GM23248 (cell line): ENCODE measurements at regions not wholly inside any gene's neighbourhood (a gene's known extent, or its start where the extent isn't known, plus 50 kb on each side); places are given as distances from the start of the nearest gene placed in this dataset.

Experiments
- DNase-seq: peaks from one replicate; pipeline ENCODE4 v3.0.0-alpha.2; 2015
- H2AFZ ChIP-seq: fragments of 200-600 bp; sonication (generic); 2 replicates; pipeline ENCODE4 v1.6.1; 2016; ENCODE audit warnings: antibody characterized with exemption
- H3F3A ChIP-seq: fragments of 200-600 bp; sonication (generic); 2 replicates; pipeline ENCODE4 v1.6.1; 2016; ENCODE audit warnings: mild to moderate bottlenecking, antibody characterized with exemption, mixed run types; ENCODE audit not compliant: insufficient read depth
- H3K27ac ChIP-seq: fragments of 200-600 bp; sonication (generic); 2 replicates; pipeline ENCODE4 v1.5.1; 2016; ENCODE audit warnings: mild to moderate bottlenecking
- H3K27me3 ChIP-seq: fragments of 200-600 bp; sonication (generic); replicated peaks from 2 replicates; pipeline ENCODE4 v1.6.1; 2016; ENCODE audit warnings: mild to moderate bottlenecking; ENCODE audit not compliant: insufficient read depth
- H3K36me3 ChIP-seq: fragments of 200-600 bp; sonication (generic); 2 replicates; pipeline ENCODE4 v1.6.1; 2016; ENCODE audit warnings: low read depth, mild to moderate bottlenecking
- H3K4me1 ChIP-seq: fragments of 200-600 bp; sonication (generic); 2 replicates; pipeline ENCODE4 v1.6.1; 2016; ENCODE audit warnings: mild to moderate bottlenecking; ENCODE audit not compliant: insufficient read depth
- H3K4me2 ChIP-seq: fragments of 200-600 bp; sonication (generic); one replicate; pipeline ENCODE4 v1.6.1; 2016; ENCODE audit warnings: mild to moderate bottlenecking; ENCODE audit not compliant: unreplicated experiment
- H3K4me3 ChIP-seq: fragments of 200-600 bp; sonication (generic); 2 replicates; pipeline ENCODE4 v1.5.1; 2016; ENCODE audit warnings: mild to moderate bottlenecking
- H3K79me2 ChIP-seq: fragments of 200-600 bp; sonication (generic); 2 replicates; pipeline ENCODE4 v1.6.1; 2016; ENCODE audit warnings: mild to moderate bottlenecking; ENCODE audit not compliant: insufficient read depth
- H3K9ac ChIP-seq: fragments of 200-600 bp; sonication (generic); 2 replicates; pipeline ENCODE4 v1.6.1; 2016; ENCODE audit warnings: mild to moderate bottlenecking
- H3K9me2 ChIP-seq: fragments of 200-600 bp; sonication (generic); 2 replicates; pipeline ENCODE4 v1.6.1; 2016; ENCODE audit warnings: mixed run types, mild to moderate bottlenecking, moderate library complexity; ENCODE audit not compliant: insufficient read depth
- H3K9me3 ChIP-seq: fragments of 200-600 bp; sonication (generic); one replicate; pipeline ENCODE4 v1.6.1; 2017; ENCODE audit warnings: low read depth
- H4K20me1 ChIP-seq: fragments of 200-600 bp; sonication (generic); 2 replicates; pipeline ENCODE4 v1.6.0; 2016; ENCODE audit not compliant: insufficient read depth
- EZH2 ChIP-seq: fragments of 200-600 bp; sonication (generic); IDR thresholded peaks from 2 replicates; pipeline ENCODE4 v1.6.1; 2018; ENCODE audit warnings: antibody characterized with exemption, mild to moderate bottlenecking; ENCODE audit not compliant: insufficient read depth, poor library complexity, severe bottlenecking
- EZH2phosphoT487 ChIP-seq: fragments of 200-600 bp; sonication (generic); IDR thresholded peaks from 2 replicates; pipeline ENCODE4 v1.6.1; 2018; ENCODE audit warnings: antibody characterized with exemption, moderate library complexity, mild to moderate bottlenecking, low read depth; ENCODE audit not compliant: insufficient read depth
- WGBS, 2 experiments: methylation state at CpG; one replicate each; pipeline ENCODE4 v1.1.6; 2015 to 2017; ENCODE audit warnings: low lambda C conversion rate in 2 of 2, low coverage in 1 of 2; ENCODE audit errors: missing lambda C conversion rate in 2 of 2; 5-methylcytosine and 5-hydroxymethylcytosine counted together
- in situ Hi-C: fragments of 300-500 bp; cut with MboI; formaldehyde crosslinking; loops from 2 replicates; pipeline ENCODE4 v1.15.0; 2020

DNA sequence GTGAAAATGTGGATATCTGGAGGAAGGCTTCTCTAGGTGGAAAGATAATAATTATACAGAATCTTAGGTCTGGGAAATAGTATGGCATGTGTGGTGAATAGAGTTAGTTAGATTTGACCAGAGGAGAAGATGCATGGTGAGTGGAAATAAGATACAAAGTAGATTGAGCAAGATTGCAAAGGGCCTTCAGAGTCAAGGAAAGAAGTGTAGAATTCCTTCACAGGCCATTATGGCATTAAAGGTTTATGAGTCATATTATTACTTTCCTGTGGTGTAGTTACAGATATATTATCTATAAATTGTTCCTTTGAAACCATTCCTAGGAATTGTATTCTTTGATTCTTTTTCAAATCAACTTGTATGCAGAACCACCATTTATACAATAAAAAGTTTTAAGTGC is 660.3 kb downstream of the SI start:
- Histone ChIP-seq H3K4me2 (no peak overlapping the region), H3K4me3 (no peak overlapping the region), H4K20me1 (no peaks in the 10 kb centered on the region), H3K9ac (no peak overlapping the region), H3K9me2 (no peaks in the 10 kb centered on the region), H3K27me3 (no peaks in the 10 kb centered on the region), H2AFZ (no peak overlapping the region), H3K9me3 (no peaks in the 10 kb centered on the region), H3K36me3 (no peaks in the 10 kb centered on the region), H3K79me2 (no peaks in the 10 kb centered on the region), H3K4me1 (no peaks in the 10 kb centered on the region), H3F3A (no peaks in the 10 kb centered on the region), H3K27ac (no peak overlapping the region)
- DNase-seq: no peak
- TF ChIP-seq EZH2phosphoT487: no peak
- TF ChIP-seq EZH2: no peak
- in situ Hi-C loops: no loop called here

GRCh38 chr3:164416491-164417222 is 661.6 kb downstream of the SI start:
- no peaks in the 10 kb centered on the region for H3K27me3 ChIP-seq
- no peaks in the 10 kb centered on the region for H4K20me1 ChIP-seq
- H3K4me2 ChIP-seq: peak overlapping the region; percentile 41
- 38 to 39% methylated on average over 3 of the region's 3 CpGs for WGBS, 2 experiments
- no peak for TF ChIP-seq EZH2
- TF ChIP-seq EZH2phosphoT487: no peak
- no peak overlapping the region for H3K4me3 ChIP-seq
- H3K9me2 ChIP-seq: no peaks in the 10 kb centered on the region
- peak overlapping the region; percentile 35; the same call in 1 of the 2 replicates for H2AFZ ChIP-seq
- no peaks in the 10 kb centered on the region for H3K9me3 ChIP-seq
- no peaks in the 10 kb centered on the region for H3F3A ChIP-seq
- peak; percentile 6 for DNase-seq
- no peaks in the 10 kb centered on the region for H3K79me2 ChIP-seq
- no peaks in the 10 kb centered on the region for H3K36me3 ChIP-seq
- no peak overlapping the region for H3K27ac ChIP-seq
- H3K4me1 ChIP-seq: no peaks in the 10 kb centered on the region
- H3K9ac ChIP-seq: no peak overlapping the region
- in situ Hi-C loops: no loop called here

DNA sequence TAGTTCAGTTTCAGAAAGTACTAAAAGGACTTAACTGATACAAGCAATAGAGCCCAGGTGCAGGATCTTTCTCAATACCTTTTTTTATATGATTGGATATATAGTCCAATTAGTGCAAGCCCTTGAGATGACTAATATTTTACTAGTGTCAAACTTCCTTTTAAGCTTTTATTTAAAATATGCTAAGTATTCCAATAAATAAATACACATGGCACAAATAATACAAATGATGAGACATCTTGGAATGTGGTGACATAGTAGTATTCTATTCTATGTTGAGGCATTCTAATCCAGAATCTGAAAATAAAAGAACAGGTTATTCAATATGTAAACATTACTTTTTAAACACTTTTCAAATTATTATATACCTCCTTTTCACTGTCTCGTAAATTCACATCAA is 670.0 kb downstream of the SI start:
- no peaks in the 10 kb centered on the region for H3K9me3 ChIP-seq
- 20 to 42% methylated on average over 1 of the region's 1 CpG for WGBS, 2 experiments
- no peak for TF ChIP-seq EZH2
- no peak for TF ChIP-seq EZH2phosphoT487
- in situ Hi-C loops: no loop called here
- H3K4me3 ChIP-seq: no peak overlapping the region
- H3K9me2 ChIP-seq: no peaks in the 10 kb centered on the region
- H3K9ac ChIP-seq: no peak overlapping the region
- H3K79me2 ChIP-seq: no peaks in the 10 kb centered on the region
- H3K4me2 ChIP-seq: no peak overlapping the region
- H3K36me3 ChIP-seq: no peaks in the 10 kb centered on the region
- H2AFZ ChIP-seq: no peak overlapping the region
- H3F3A ChIP-seq: no peaks in the 10 kb centered on the region
- no peaks in the 10 kb centered on the region for H3K27me3 ChIP-seq
- no peak overlapping the region for H3K27ac ChIP-seq
- DNase-seq: no peak
- H3K4me1 ChIP-seq: no peaks in the 10 kb centered on the region
- H4K20me1 ChIP-seq: no peaks in the 10 kb centered on the region

- H3K27ac ChIP-seq: no peak overlapping the region
- WGBS, 2 experiments: 39 to 45% methylated on average over 3 of the region's 3 CpGs
- H3K4me1 ChIP-seq: no peaks in the 10 kb centered on the region
- TF ChIP-seq EZH2phosphoT487: no peak
- TF ChIP-seq EZH2: no peak
- H3K4me2 ChIP-seq: no peak overlapping the region
- no peaks in the 10 kb centered on the region for H3K79me2 ChIP-seq
- no peaks in the 10 kb centered on the region for H4K20me1 ChIP-seq
- H3K9me2 ChIP-seq: no peaks in the 10 kb centered on the region
- in situ Hi-C loops: no loop called here
- no peak for DNase-seq
- H2AFZ ChIP-seq: no peak overlapping the region
- H3K36me3 ChIP-seq: no peaks in the 10 kb centered on the region
- no peak overlapping the region for H3K4me3 ChIP-seq
- H3K9me3 ChIP-seq: no peaks in the 10 kb centered on the region
- no peak overlapping the region for H3K9ac ChIP-seq
- no peaks in the 10 kb centered on the region for H3K27me3 ChIP-seq
- no peaks in the 10 kb centered on the region for H3F3A ChIP-seq
Observed at GRCh38 chr3:164407111-164407510, 671.2 kb downstream of the SI start.

DNA sequence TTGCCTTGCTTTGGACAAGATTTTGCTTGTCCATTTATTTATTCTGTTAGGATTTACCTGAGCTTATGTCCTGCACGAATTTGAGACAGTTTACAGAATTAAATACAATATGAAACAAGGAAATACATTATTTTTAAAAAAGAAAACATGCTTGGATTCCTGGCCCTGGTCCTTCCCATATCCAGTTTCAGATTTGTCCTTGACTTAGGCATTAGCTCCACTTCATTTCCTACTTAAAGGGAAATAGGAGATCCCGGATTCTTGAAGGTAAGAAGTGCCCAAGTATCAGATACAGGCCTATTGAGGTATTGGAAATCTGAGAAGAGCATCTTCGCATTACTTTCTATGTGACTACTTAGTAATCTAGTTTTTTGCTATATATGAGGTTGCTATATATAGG is 672.0 kb downstream of the SI start:
- no peaks in the 10 kb centered on the region for H3K79me2 ChIP-seq
- no peaks in the 10 kb centered on the region for H4K20me1 ChIP-seq
- no peaks in the 10 kb centered on the region for H3K36me3 ChIP-seq
- H3K9ac ChIP-seq: no peak overlapping the region
- H3K4me1 ChIP-seq: no peaks in the 10 kb centered on the region
- TF ChIP-seq EZH2phosphoT487 (no peak), EZH2 (no peak)
- no peak overlapping the region for H2AFZ ChIP-seq
- H3K4me2 ChIP-seq: no peak overlapping the region
- 31 to 32% methylated on average over 3 of the region's 3 CpGs for WGBS, 2 experiments
- no peaks in the 10 kb centered on the region for H3K9me2 ChIP-seq
- H3F3A ChIP-seq: no peaks in the 10 kb centered on the region
- in situ Hi-C loops: no loop called here
- no peak for DNase-seq
- no peaks in the 10 kb centered on the region for H3K27me3 ChIP-seq
- no peak overlapping the region for H3K27ac ChIP-seq
- no peak overlapping the region for H3K4me3 ChIP-seq
- no peaks in the 10 kb centered on the region for H3K9me3 ChIP-seq
